GM12892 (cell line): ENCODE measurements at regions not wholly inside any gene's neighbourhood (a gene's known extent, or its start where the extent isn't known, plus 50 kb on each side); places are given as distances from the start of the nearest gene placed in this dataset.

Experiments
- DNase-seq: peaks from one replicate; pipeline ENCODE4 v3.0.0; 2011; ENCODE audit not compliant: insufficient read length
- FAIRE-seq: peaks from 2 replicates; lab custom pipeline; 2011; peaks lifted over from hg19 to GRCh38; lab: Jason Lieb, UNC
- POLR2A ChIP-seq: IDR thresholded peaks from 2 replicates; pipeline ENCODE4 v1.6.1; 2011; ENCODE audit warnings: low read depth, low read length, control low read depth
- POLR2AphosphoS5 ChIP-seq: IDR thresholded peaks from 2 replicates; pipeline ENCODE4 v1.6.1; 2011; ENCODE audit warnings: low read depth, low read length, control low read depth
- TAF1 ChIP-seq: IDR thresholded peaks from 2 replicates; pipeline ENCODE4 v1.6.1; 2011; ENCODE audit warnings: low read depth, mild to moderate bottlenecking, control low read depth, low read length, borderline replicate concordance

GRCh38 chr1:80021891-80022290 lies 1015.4 kb upstream of the ADGRL4 start:
- no peak for DNase-seq
- TF ChIP-seq POLR2AphosphoS5, result no peak
- TF ChIP-seq TAF1, result no peak
- TF ChIP-seq POLR2A, result no peak
- no peak for FAIRE-seq

- no peak for DNase-seq
- TF ChIP-seq POLR2A, result no peak
- no peak for TF ChIP-seq TAF1
- TF ChIP-seq POLR2AphosphoS5, result no peak
- no peak for FAIRE-seq
Measured at GRCh38 chr1:80018348-80018747, 1011.8 kb upstream of the ADGRL4 start.

GRCh38 chr1:80008934-80009333 lies 1002.4 kb upstream of the ADGRL4 start:
- FAIRE-seq (no peak), DNase-seq (no peak)
- TF ChIP-seq POLR2A, result no peak
- no peak for TF ChIP-seq POLR2AphosphoS5
- no peak for TF ChIP-seq TAF1

GRCh38 chr1:80003250-80003649 lies 996.7 kb upstream of the ADGRL4 start:
- no peak for DNase-seq
- TF ChIP-seq TAF1 (no peak), POLR2A (no peak), POLR2AphosphoS5 (no peak)
- no peak for FAIRE-seq

- DNase-seq, result no peak
- TF ChIP-seq POLR2A (no peak), POLR2AphosphoS5 (no peak), TAF1 (no peak)
- no peak for FAIRE-seq
Measured at GRCh38 chr1:79988401-79988800, 981.9 kb upstream of the ADGRL4 start.

- FAIRE-seq (no peak), DNase-seq (no peak)
- TF ChIP-seq POLR2AphosphoS5 (no peak), TAF1 (no peak), POLR2A (no peak)
Measured at GRCh38 chr1:79982211-79982610, 975.7 kb upstream of the ADGRL4 start.

- DNase-seq (no peak), FAIRE-seq (no peak)
Measured at GRCh38 chr1:79981481-79981880, 975.0 kb upstream of the ADGRL4 start.

GRCh38 chr1:79979346-79979745 lies 972.8 kb upstream of the ADGRL4 start:
- TF ChIP-seq POLR2AphosphoS5 (no peak), POLR2A (no peak), TAF1 (no peak)
- FAIRE-seq, result no peak

More at GRCh38 chr1:79981481-79981880, 975.0 kb upstream of the ADGRL4 start:
- TF ChIP-seq POLR2A, result no peak
- TF ChIP-seq TAF1, result no peak
- TF ChIP-seq POLR2AphosphoS5, result no peak

GRCh38 chr1:79976287-79976686 lies 969.8 kb upstream of the ADGRL4 start:
- no peak for TF ChIP-seq POLR2AphosphoS5
- TF ChIP-seq POLR2A, result no peak
- TF ChIP-seq TAF1, result no peak
- no peak for DNase-seq
- no peak for FAIRE-seq

More at GRCh38 chr1:79979346-79979745, 972.8 kb upstream of the ADGRL4 start:
- DNase-seq, result no peak

- FAIRE-seq (no peak), DNase-seq (no peak)
- TF ChIP-seq POLR2AphosphoS5 (no peak), POLR2A (no peak), TAF1 (no peak)
Measured at GRCh38 chr1:79974659-79975058, 968.1 kb upstream of the ADGRL4 start.

GRCh38 chr1:79969886-79970285 lies 963.4 kb upstream of the ADGRL4 start:
- no peak for FAIRE-seq
- no peak for DNase-seq
- no peak for TF ChIP-seq POLR2AphosphoS5
- no peak for TF ChIP-seq POLR2A
- TF ChIP-seq TAF1, result no peak

- TF ChIP-seq POLR2AphosphoS5 (no peak), TAF1 (no peak), POLR2A (no peak)
- no peak for DNase-seq
- no peak for FAIRE-seq
Measured at GRCh38 chr1:79966438-79966837, 959.9 kb upstream of the ADGRL4 start.

- TF ChIP-seq POLR2AphosphoS5 (no peak), TAF1 (no peak), POLR2A (no peak)
- FAIRE-seq (no peak), DNase-seq (no peak)
Measured at GRCh38 chr1:79959635-79960034, 953.1 kb upstream of the ADGRL4 start.

- TF ChIP-seq POLR2AphosphoS5 (no peak), TAF1 (no peak), POLR2A (no peak)
- DNase-seq, result no peak
- FAIRE-seq, result no peak
Measured at GRCh38 chr1:79955966-79956365, 949.4 kb upstream of the ADGRL4 start.

- FAIRE-seq (no peak), DNase-seq (no peak)
- TF ChIP-seq POLR2AphosphoS5 (no peak), POLR2A (no peak), TAF1 (no peak)
Measured at GRCh38 chr1:79950511-79950910, 944.0 kb upstream of the ADGRL4 start.

GRCh38 chr1:79945391-79945790 lies 938.9 kb upstream of the ADGRL4 start:
- no peak for TF ChIP-seq TAF1
- TF ChIP-seq POLR2AphosphoS5, result no peak
- TF ChIP-seq POLR2A, result no peak
- DNase-seq, result no peak
- FAIRE-seq, result no peak
